ENCODE measurements at regions not wholly inside any gene's neighbourhood (a gene's known extent, or its start where the extent isn't known, plus 50 kb on each side); places are given as distances from the start of the nearest gene placed in this dataset.

GRCh38 chr1:172936088-172936645, 114.6 kb downstream of the TNFSF18 start:
- TF ChIP-seq CTCF (IDR thresholded peaks at IDR 0.05; ENCODE audit: low read length) (no peak), EZH2 (IDR thresholded peaks at IDR 0.05; ENCODE audit: borderline replicate concordance, low read length) (no peak)
